ENCODE measurements at regions not wholly inside any gene's neighbourhood (a gene's known extent, or its start where the extent isn't known, plus 50 kb on each side); places are given as distances from the start of the nearest gene placed in this dataset.

- TF ChIP-seq CTCF (IDR thresholded peaks at IDR 0.05; ENCODE audit: low read depth, low read length) = no peak
- DNase-seq (ENCODE audit: extremely low read depth, low read depth) = no peak
Measured at GRCh38 chr12:107480836-107481608, 204.6 kb upstream of the PWP1 start.

DNA sequence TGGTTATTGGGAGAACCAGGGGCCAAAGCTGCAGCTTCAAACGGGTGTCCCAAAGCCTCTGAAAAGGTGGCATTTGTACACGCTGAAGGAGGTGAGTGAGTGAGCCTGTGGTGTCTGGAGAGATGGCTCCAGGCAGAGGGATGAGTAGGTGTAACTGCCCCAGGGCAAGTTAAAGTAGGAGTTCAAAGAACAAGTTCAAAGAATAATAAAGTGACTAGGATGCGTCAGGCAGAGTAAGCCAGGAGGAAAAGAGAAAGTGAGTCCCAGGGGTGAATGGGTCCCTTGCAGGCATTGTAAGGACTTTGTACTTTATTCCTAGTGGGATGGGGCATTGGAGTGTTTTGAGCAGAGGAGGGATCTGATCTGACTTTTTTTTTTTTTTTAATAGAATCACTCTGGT lies 201.4 kb upstream of the PWP1 start:
- no peak for TF ChIP-seq CTCF (IDR thresholded peaks at IDR 0.05; ENCODE audit: low read depth, low read length)
- no peak for DNase-seq (ENCODE audit: extremely low read depth, low read depth)

DNA sequence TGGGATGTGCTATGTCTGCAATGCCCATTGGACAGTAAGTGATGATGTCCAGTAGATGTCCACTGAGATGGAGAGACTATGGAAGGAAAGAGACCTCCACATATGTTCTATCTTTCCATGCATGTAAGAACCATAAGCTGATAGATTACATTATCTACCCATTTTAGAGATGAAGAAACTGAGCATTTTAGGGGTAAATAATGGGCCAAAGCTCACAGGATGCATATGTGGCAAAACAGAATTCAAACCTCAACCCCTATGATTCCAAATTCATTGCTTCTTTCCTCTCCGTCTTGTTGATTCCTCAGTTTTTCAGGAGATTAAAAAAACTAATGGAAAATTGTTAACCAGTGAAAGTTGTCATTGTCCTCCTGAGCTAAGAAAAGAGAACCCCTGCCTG lies 200.7 kb upstream of the PWP1 start:
- DNase-seq (ENCODE audit: extremely low read depth, low read depth) = no peak
- TF ChIP-seq CTCF (IDR thresholded peaks at IDR 0.05; ENCODE audit: low read depth, low read length) = no peak

DNA sequence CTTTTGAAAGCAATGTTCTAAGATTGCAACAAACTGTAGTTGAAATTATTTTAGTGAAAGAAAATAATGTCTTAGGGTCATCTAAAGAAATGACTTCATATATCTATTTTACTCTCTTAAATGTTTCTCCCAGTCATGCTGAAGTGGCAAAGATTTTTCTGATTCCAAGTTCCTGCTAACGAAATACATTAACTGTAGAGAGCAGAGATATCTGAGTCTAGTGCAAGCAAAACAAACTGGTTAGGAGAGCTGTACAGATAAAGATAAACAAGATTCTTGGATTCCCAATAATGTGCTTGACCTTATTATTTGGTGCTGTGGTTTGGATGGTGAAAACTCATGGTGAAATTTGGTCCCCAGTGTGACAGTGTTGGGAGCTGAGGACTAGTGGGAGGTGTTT lies 199.9 kb upstream of the PWP1 start:
- no peak for DNase-seq (ENCODE audit: extremely low read depth, low read depth)
- TF ChIP-seq CTCF (IDR thresholded peaks at IDR 0.05; ENCODE audit: low read depth, low read length) = no peak

- no peak for DNase-seq (ENCODE audit: extremely low read depth, low read depth)
- no peak for TF ChIP-seq CTCF (IDR thresholded peaks at IDR 0.05; ENCODE audit: low read depth, low read length)
Measured at GRCh38 chr12:107486140-107486892, 199.3 kb upstream of the PWP1 start.

- no peak for DNase-seq (ENCODE audit: extremely low read depth, low read depth)
- TF ChIP-seq CTCF (IDR thresholded peaks at IDR 0.05; ENCODE audit: low read depth, low read length) = no peak
Measured at GRCh38 chr12:107487011-107487680, 198.5 kb upstream of the PWP1 start.

DNA sequence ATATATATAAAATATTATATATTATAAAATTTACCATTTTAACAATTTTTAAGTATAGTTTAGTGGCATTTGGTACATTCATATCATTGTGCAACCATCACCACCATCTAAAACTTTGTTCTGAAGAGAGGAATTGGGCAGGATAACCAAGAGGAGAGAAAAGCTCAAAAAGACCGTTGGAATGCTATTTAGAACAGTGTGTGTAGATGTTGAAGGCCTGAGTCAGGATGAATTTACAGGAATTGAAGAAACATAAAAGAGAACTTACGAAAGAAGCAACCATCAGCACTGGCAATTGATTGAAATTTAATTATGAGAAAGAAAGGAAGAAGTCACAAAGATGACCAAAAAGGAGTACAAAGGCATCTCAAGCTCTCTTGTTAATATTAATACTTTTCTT lies 196.9 kb upstream of the PWP1 start:
- no peak for TF ChIP-seq CTCF (IDR thresholded peaks at IDR 0.05; ENCODE audit: low read depth, low read length)
- DNase-seq (ENCODE audit: extremely low read depth, low read depth) = no peak
